Activated CD4-positive, alpha-beta T cell treated with anti-CD3 and anti-CD28 coated beads for 24 hours (primary cell): ENCODE measurements at regions not wholly inside any gene's neighbourhood (a gene's known extent, or its start where the extent isn't known, plus 50 kb on each side); places are given as distances from the start of the nearest gene placed in this dataset.

Experiments
- DNase-seq, 2 donors: peaks; one replicate each; pipeline ENCODE4 v3.0.0-alpha.2; 2020; ENCODE audit warnings: low read depth in 2 of 2

GRCh38 chr11:38296211-38296776 is 1698.3 kb upstream of the RAG2 start:
- no peak for DNase-seq

GRCh38 chr11:38282718-38283117 is 1684.7 kb upstream of the RAG2 start:
- DNase-seq: no peak

GRCh38 chr11:38278457-38279141 is 1680.6 kb upstream of the RAG2 start:
- DNase-seq: no peak

DNA sequence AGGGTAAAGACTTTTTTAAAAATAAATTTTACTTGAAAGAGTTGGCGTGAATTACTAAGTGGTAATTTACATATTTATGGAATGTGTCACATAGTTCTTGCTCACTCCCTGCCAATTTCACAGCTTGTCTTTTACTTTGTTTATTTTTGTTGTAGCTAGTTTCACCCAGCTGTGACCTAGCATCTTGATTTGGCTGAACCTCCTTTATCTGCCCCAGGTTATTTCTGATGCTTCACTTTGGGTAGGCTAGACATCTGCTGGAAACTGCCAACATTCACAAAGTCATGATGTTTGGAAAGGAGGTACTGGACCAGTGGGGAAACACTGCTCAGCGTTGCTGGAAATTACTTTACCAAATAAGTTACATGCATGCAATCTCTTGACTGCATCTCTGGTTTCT is 1676.0 kb upstream of the RAG2 start:
- DNase-seq: no peak

GRCh38 chr11:38272376-38272775 is 1674.3 kb upstream of the RAG2 start:
- DNase-seq: no peak

DNA sequence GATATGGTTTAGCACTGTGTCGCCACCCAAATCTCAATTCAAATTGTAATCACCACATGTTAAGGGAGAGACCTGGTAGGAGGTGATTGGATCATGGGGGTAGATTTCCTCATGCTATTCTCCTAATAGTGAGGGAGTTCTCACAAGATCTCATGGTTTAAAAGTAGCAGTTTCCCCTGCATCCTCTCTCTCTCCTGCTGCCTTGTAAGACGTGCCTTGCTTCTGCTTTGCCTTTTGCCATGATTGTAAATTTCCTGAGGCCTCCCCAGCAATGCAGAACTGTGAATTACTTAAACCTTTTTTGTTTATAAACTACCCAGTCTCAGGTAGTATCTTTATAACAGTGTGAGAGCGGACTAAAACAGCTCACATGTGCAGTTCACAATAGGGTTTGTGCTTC is 1668.7 kb upstream of the RAG2 start:
- no peak for DNase-seq

GRCh38 chr11:38256436-38256835 is 1658.4 kb upstream of the RAG2 start:
- no peak for DNase-seq

DNA sequence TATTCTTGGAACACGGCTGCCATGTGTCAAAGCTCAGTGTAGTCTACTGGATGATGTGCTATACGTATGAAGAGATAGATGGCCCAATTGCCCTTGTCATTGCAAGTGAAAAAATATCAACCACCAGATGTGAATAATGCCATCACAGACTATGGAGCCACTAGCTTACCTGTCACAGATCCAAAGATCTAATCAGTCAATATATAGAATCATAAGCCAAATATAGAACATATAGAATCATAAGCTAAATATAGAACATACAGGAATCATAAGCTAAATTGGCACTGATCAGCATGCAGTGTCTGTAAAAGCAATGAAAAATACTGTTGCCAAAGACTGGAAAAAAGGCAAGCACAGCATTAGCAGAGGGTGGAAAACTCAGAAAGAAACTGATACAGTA is 1656.9 kb upstream of the RAG2 start:
- no peak for DNase-seq

DNA sequence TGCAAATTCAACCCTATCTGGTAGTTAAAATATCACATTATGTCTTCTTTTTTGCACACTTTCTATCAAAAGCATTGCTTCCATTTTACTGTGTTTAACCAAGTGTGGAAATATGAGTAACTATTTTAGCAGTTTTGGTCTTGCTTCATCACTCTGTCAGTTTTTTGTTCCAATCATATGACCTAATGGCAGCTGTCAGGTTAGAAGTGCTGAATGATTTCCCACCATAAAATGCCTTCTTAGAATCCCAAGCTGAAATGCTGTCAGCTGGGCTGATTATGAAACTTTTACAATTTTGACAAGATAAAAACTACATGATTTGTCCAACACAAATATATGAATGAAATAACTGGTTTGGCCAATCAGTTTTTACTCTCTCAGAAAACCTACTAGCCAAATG is 1654.6 kb upstream of the RAG2 start:
- DNase-seq: no peak

DNA sequence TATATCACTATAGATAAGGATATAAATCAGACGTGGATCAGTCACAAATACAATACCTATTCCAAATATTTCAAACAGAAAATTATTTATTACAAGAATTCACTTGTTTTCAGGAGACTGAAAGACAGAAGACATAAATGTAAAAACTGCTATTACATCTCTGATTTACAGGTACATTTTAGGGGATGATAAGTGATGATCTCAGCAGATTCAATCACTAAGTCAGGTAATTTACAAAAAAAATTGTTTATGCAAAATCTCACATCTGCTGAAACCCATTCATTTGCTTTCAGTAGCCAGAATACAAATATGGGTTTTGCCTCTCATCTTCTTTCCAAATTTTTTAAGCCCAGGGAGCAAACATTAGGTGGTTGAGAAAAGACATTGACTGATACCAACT is 1648.4 kb upstream of the RAG2 start:
- DNase-seq: no peak

GRCh38 chr11:38226684-38227083 is 1628.6 kb upstream of the RAG2 start:
- DNase-seq: no peak

DNA sequence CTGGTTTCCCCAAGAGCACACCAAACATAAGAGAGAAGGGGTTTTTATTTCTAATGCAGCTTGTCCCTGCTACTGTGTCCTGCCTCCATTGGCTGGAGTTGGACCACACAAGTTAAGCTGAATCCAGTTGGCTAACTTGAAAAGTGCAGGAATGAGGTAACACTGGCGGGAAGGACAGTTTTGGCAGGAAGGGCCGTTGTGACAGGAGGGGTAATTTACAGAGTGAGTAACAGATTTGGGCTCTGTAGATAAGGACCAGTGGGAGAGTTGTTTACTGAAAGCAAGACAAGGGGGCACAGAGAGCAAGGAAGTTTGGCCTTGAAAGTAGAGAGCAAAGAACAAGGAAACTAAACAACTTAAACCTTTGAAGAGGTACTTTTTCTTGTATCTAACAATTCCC is 1623.3 kb upstream of the RAG2 start:
- no peak for DNase-seq

GRCh38 chr11:38219636-38220035 is 1621.6 kb upstream of the RAG2 start:
- no peak for DNase-seq

GRCh38 chr11:38208951-38209350 is 1610.9 kb upstream of the RAG2 start:
- no peak for DNase-seq

DNA sequence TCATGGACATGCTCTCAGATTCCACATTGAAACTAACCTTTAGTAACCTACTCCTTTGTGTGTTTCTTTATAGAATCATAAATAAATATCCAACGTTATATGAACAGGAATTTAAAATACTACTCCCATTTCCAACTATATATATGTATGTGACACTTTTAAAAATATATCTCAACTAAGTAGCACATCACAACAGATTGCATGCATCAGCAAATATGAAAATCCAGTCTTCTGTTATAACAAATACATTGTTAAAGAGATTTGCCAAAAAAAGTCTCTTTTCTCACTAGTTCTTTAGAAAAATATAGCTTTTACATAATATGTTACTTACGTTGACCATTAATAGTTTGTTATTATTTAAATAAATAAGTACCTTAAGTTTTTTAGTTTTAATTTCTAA is 1608.6 kb upstream of the RAG2 start:
- DNase-seq: no peak

GRCh38 chr11:38191101-38191500 is 1593.1 kb upstream of the RAG2 start:
- DNase-seq: no peak

- no peak for DNase-seq
These were observed 1584.3 kb upstream of the RAG2 start for GRCh38 chr11:38182126-38182866.

DNA sequence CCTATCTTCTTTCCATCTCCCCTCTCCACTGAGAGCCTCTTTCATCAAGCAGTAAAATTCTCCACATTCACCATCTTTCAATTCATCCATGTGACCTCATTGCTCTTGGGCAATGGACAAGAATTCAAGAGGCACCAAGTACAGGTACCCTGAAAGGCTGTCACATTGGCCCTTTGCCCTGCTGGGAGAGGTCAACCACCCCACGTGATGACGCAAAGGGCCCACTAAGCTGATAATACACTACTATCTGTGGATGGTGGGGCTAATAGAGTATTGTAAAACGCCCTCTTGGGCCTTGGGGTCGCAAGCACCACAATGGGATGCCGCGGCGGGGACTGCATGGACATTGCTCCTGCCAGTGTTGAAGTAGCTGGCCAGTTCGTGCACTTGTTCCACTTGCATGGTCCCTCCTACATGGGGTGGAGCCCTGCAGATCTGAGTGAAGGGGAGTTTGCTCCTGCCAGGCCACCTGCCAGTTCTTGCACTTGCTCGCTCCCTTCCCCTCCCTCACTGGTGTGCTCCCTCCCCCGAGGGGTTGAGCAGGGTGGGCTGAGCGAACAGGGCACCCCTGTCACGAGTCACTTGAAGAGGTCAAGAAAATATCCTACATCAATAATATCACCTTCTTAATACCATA is 1578.8 kb upstream of the RAG2 start:
- no peak for DNase-seq

- no peak for DNase-seq
These were observed 1575.6 kb upstream of the RAG2 start for GRCh38 chr11:38173676-38174075.

DNA sequence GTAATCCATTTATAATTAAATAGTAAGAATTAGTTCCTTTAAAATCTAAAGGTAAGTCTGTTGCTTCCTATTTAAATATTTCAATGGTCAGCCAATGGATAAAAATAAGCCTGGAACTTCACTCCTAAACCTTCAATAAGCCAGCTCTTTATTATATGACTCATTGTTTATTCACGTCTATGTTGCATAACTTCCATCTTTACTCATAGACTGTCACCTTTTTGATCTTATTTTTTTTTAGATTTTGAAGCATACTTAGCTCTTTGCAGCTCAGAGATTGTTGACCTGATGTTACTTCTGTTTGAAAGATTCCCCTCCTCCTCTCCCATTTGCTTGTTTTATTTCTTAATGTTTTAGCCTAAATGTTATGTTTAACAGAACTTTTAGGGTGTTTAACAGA is 1571.2 kb upstream of the RAG2 start:
- no peak for DNase-seq

DNA sequence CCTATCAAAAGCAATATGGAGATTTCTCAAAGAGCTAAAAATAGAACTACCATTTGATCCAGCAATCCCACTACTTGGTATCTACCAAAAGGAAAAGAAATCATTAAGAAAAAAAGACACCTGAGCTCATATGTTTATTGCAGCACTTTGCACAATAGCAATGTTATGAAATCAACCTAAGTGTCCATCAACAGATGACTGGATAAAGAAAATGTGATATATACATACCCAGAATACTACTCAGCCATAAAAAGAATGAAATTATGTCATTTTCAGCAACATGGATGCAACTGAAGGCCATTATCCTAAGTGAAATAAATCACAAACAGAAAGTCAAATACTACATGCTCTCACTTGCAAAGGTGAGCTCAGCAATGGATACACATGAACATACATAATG is 1565.5 kb upstream of the RAG2 start:
- no peak for DNase-seq

GRCh38 chr11:38160433-38160832 is 1562.4 kb upstream of the RAG2 start:
- no peak for DNase-seq

DNA sequence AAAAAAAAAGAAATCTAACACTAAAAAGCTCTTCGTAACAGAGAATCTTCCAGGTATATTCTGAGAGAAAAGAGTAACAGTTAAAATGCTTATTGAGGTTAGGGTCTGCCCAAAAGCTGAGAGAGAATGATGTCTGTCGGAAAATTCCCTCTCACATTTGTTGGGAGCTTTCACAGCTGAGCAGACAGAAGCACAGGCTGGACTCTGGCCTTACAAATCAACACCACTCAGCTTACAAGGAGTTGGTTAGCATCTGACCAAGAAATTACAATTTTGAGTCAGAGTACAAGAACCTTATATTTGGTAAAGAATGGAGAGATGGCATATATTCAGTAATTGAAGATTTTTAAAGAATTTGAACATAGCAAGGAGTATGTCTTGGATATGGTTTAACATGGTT is 1561.0 kb upstream of the RAG2 start:
- DNase-seq: no peak
